ENCODE measurements at regions not wholly inside any gene's neighbourhood (a gene's known extent, or its start where the extent isn't known, plus 50 kb on each side); places are given as distances from the start of the nearest gene placed in this dataset.

DNA sequence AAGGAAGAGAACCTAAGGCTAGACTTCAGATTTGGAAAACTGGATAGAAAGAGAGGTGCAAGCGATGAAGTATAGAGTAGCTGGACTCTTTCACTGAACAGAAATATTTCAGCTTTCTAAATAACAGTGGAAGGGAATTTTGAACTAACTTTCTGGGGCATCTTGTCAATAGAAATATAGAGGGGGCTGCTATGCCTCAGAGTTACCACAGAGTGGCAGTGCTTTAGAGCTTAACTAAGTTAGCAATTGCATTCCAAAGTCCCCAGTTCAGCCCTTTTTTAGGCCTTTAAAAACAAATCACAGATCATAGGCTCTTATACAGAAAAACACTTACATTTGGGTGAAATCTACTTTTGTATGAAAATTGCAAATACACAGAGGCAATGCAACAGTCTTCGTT lies 154.2 kb upstream of the CDH8 start:
- H3K9me3 Mint-ChIP-seq = peaks cover 0 to 8% of the 10 kb centered on the region in 2 donors
- H3K36me3 Mint-ChIP-seq = no peaks in the 10 kb centered on the region
- no peak overlapping the region for H3K4me3 Mint-ChIP-seq
- no peaks in the 10 kb centered on the region for H3K4me1 Mint-ChIP-seq
- ATAC-seq (replicated peaks) = no peak
- no peak for DNase-seq
- H3K27ac Mint-ChIP-seq = no peak overlapping the region
- no peaks in the 10 kb centered on the region for H3K27me3 Mint-ChIP-seq

DNA sequence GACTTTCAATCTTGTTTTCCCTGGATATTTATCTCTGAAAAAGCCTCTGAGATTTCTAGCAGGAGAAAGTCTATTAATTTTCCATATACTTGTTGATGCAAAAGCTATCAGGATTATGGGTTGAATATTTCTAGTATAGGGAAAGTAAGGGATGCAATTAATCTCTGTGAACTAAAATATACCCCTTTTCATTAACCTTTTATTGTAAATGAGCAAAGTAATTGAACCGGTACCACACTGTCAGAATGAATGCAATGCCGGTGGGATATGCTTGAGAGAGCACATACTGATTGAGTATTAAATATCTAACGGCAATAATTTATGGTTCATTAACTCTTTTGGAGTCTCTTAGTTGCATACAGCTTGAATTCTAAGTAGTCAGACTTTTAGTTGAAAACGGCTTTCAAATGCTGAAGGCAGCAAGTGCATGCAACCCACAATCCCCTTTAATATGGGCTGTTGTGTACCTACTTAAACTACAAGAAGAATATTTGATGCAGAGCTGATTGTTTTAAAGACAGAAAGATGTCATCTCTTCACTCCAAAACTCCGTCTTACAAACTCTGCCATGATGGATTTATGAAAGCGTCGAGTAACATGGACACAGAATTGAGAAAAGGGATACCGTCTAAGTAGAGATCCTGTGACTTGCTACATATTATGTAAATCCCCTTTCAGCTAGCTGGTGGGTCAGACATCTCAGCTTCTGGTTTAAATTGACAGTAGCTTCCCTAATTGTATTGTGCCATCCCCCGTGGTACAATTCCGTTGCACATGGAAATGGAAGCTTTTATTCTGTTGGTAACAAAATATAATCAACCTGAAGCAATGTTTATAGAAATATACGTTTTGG lies 141.3 kb upstream of the CDH8 start:
- peaks cover 3 to 4% of the 10 kb centered on the region in 2 donors for H3K9me3 Mint-ChIP-seq
- no peaks in the 10 kb centered on the region for H3K4me1 Mint-ChIP-seq
- DNase-seq (no peak), ATAC-seq (replicated peaks) (no peak)
- H3K27me3 Mint-ChIP-seq = no peaks in the 10 kb centered on the region
- H3K4me3 Mint-ChIP-seq = no peak overlapping the region
- H3K36me3 Mint-ChIP-seq = no peaks in the 10 kb centered on the region
- no peak overlapping the region for H3K27ac Mint-ChIP-seq

DNA sequence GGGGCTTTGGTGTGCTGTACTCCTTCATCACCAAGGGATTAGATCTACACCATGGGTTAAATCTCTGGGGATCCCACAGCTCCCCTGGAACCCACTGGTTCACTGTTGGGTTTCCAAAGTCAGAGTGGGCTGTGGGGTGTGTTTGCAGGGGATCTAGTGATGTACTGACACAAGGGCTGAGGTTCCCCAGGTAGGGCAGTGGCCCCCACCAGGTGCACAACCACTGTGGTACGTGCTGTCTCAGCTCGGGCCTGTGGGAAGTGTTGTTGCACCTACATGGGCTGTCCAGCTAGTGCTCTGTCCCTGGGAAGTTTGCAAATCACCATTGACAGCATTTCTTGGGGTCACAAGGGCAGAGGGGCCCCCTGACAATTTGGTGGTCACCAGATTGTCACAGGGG lies 134.4 kb upstream of the CDH8 start:
- H3K27me3 Mint-ChIP-seq = no peaks in the 10 kb centered on the region

DNA sequence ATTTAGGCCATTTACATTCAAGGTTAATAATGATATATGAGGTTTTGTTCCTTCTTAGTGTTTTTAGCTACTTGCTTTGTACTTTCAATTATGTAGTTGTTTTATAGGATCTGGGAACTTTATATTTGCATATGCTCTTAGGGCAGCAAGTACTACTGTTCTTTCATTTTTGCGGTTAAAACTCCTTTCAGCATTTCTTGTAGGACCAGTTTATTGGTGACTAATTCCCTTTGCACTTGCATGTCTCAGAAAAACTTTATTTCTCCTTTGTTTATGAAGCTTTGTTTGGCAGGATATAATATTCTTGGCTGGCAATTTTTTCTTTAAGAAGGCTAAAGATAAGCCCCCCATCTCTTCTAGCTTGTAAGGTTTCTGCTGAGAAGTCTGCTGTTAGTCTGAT lies 131.3 kb upstream of the CDH8 start:
- no peak overlapping the region for H3K4me3 Mint-ChIP-seq
- H3K4me1 Mint-ChIP-seq = no peaks in the 10 kb centered on the region
- H3K27ac Mint-ChIP-seq = no peak overlapping the region
- no peak for DNase-seq
- H3K36me3 Mint-ChIP-seq = no peaks in the 10 kb centered on the region
- ATAC-seq (replicated peaks) = no peak
- no peaks in the 10 kb centered on the region for H3K27me3 Mint-ChIP-seq
- peaks cover 14 to 19% of the 10 kb centered on the region in 2 donors for H3K9me3 Mint-ChIP-seq

More for the DNA sequence above, 134.4 kb upstream of the CDH8 start:
- Mint-ChIP-seq H3K4me1 (no peaks in the 10 kb centered on the region), H3K9me3 (peaks cover 11 to 12% of the 10 kb centered on the region in 2 donors), H3K4me3 (no peak overlapping the region), H3K27ac (no peak overlapping the region), H3K36me3 (no peaks in the 10 kb centered on the region)
- DNase-seq (no peak), ATAC-seq (replicated peaks) (no peak)

DNA sequence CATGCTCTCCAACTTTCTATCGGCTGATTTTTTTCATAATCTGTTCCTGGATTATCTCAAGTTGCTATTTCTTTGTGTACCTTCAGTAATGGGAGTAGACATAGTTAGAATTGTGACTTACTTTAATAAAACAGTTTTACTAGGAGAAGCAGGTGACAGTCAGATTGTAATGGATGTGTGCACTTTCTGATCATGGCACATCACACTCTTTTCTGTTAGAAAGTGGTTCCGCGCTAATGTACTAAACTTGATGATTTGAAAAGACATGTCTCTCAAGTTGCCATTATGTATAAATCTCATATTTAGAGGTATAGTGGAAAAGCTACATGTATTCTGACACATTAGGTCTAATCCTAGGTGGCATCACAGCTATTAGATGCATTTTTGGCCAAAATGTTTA lies 121.3 kb upstream of the CDH8 start:
- H3K4me1 Mint-ChIP-seq = no peaks in the 10 kb centered on the region
- no peak for DNase-seq
- H3K27ac Mint-ChIP-seq = no peak overlapping the region
- no peaks in the 10 kb centered on the region for H3K9me3 Mint-ChIP-seq
- H3K4me3 Mint-ChIP-seq = no peak overlapping the region
- no peak for ATAC-seq (replicated peaks)
- H3K36me3 Mint-ChIP-seq = no peaks in the 10 kb centered on the region
- H3K27me3 Mint-ChIP-seq = no peaks in the 10 kb centered on the region

DNA sequence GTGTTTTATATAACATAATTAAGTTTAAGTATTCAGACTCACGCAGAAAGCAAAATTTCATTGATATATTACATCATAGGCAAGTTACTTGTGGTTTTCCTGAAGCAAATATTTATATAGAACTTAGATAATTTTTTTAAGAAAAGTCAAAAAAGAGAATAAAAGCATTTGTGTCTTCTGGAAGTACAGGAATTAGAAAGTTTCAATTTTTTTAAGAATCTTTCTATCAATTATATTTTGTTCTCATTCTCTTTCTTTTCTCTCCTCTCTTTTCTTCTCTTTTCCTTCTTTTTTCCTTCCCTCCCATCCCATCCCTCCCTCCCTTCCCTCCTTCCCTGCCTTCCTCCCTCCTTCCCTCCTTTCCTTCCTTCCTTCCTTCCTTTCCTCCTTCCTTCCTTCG lies 120.7 kb upstream of the CDH8 start:
- H3K9me3 Mint-ChIP-seq = no peaks in the 10 kb centered on the region
- ATAC-seq (replicated peaks) = no peak
- no peaks in the 10 kb centered on the region for H3K27me3 Mint-ChIP-seq
- no peak overlapping the region for H3K4me3 Mint-ChIP-seq
- no peak overlapping the region for H3K27ac Mint-ChIP-seq
- H3K4me1 Mint-ChIP-seq = no peaks in the 10 kb centered on the region
- no peaks in the 10 kb centered on the region for H3K36me3 Mint-ChIP-seq
- no peak for DNase-seq

DNA sequence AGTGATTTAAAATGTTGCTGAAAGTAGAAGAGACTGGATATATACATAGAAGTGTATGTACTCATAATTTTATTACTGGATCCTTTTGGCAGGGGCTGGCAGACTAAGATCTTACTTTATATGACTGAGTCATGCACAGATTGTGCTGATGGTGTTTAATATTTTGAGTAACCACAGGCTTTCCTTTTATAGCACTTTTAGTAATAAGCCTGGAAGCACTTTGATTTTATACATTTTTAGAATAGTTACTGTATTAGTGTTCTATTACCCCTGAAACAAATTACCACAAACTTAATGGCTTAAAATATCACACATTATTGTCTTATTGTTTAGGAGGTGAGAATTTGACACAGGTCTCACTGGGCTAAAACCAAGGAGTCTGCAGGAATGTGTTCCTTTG lies 113.4 kb upstream of the CDH8 start:
- H3K27ac Mint-ChIP-seq = no peak overlapping the region
- DNase-seq = no peak
- peaks cover 2 to 6% of the 10 kb centered on the region in 2 donors for H3K9me3 Mint-ChIP-seq
- H3K27me3 Mint-ChIP-seq = no peaks in the 10 kb centered on the region
- ATAC-seq (replicated peaks) = no peak
- H3K4me3 Mint-ChIP-seq = no peak overlapping the region
- no peaks in the 10 kb centered on the region for H3K36me3 Mint-ChIP-seq
- no peaks in the 10 kb centered on the region for H3K4me1 Mint-ChIP-seq

DNA sequence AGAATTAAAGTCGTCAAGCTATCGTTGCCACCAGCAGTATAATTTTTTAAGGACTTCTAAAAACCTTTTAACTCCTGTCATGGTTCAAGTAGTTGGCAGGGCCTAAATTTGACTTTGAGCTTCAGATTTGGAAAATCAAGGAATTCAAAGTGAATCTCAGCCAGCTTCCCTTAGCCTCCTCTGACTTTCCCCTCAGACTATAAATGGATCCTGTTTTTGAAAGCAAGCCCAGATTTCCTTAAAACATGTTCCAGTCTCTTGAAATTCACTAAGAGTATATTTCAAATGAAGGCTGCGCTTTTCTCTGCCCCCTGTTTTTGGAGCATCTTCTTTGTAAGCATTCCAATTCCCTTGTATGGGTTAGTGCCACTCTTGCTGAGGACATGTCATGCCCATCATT lies 101.8 kb upstream of the CDH8 start:
- H3K4me1 Mint-ChIP-seq = no peaks in the 10 kb centered on the region
- DNase-seq (no peak), ATAC-seq (replicated peaks) (no peak)
- no peak overlapping the region for H3K27ac Mint-ChIP-seq
- peaks cover 4 to 7% of the 10 kb centered on the region in 2 donors for H3K9me3 Mint-ChIP-seq
- no peak overlapping the region for H3K4me3 Mint-ChIP-seq
- no peaks in the 10 kb centered on the region for H3K27me3 Mint-ChIP-seq
- H3K36me3 Mint-ChIP-seq = no peaks in the 10 kb centered on the region

DNA sequence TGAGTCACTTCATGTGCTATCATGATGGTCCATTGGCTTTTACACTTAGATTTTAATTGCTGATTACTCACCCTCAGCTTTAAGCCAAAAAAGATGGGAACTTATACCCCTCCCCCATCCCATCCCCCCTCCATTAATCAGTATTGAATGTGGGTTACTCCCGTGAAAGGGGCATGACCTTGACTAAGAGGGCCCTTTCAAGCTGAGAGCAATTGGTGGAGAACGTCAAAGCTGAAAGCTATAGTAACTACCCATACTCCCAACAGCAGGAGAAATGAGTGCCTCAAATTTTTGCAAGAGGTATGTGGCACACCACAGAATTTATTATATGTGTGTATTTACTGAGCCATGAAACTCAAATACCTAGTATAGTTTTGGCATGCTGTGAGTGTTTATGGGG lies 99.7 kb upstream of the CDH8 start:
- no peak overlapping the region for H3K27ac Mint-ChIP-seq
- peaks cover 0 to 7% of the 10 kb centered on the region in 2 donors for H3K9me3 Mint-ChIP-seq
- ATAC-seq (replicated peaks) (no peak), DNase-seq (no peak)
- H3K4me1 Mint-ChIP-seq = no peaks in the 10 kb centered on the region
- no peak overlapping the region for H3K4me3 Mint-ChIP-seq
- H3K27me3 Mint-ChIP-seq = no peaks in the 10 kb centered on the region
- H3K36me3 Mint-ChIP-seq = no peaks in the 10 kb centered on the region

DNA sequence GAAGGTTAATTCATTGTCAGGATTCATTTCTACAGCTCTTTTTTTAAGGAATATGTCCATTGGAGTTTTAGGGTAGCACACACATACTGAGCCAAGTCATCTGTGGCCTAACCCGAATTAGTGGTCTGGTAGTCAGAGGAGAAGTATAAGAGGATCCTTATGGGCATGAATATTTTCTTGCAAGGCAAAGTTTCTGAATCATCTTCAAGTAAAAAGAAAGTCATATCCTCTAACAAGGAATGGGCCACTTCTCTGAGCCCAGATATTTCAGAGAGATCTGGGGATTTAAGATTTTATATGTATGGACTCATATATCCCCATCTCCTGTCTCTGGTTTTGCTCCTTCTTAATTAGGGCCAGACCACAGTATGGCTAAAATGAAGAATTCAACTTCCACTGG lies 99.2 kb upstream of the CDH8 start:
- no peak for ATAC-seq (replicated peaks)
- H3K4me1 Mint-ChIP-seq = no peaks in the 10 kb centered on the region
- H3K36me3 Mint-ChIP-seq = no peaks in the 10 kb centered on the region

DNA sequence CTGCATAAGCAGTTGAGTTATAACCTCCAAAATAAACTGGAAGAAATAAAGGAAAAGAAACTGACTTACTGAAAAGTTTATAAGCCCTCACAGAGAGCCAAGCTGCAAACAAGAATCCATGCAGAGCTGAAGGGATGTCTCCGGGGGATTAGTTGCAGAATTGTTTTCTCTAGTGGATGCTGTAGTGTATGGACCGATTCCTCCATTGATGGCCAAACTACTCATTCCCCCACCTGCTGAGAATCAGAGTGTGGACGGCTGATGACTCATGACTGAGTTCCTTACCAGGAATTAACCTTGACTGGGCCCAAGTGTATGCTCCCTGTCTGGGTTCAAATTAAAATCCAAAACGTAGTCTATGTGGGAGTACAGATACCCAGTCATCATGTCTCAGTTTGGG lies 93.9 kb upstream of the CDH8 start:
- Mint-ChIP-seq H3K4me1 (no peaks in the 10 kb centered on the region), H3K27me3 (no peaks in the 10 kb centered on the region), H3K9me3 (peaks cover 0 to 7% of the 10 kb centered on the region in 2 donors), H3K27ac (no peak overlapping the region), H3K36me3 (no peaks in the 10 kb centered on the region), H3K4me3 (no peak overlapping the region)
- no peak for DNase-seq
- ATAC-seq (replicated peaks) = no peak

More for the DNA sequence above, 99.2 kb upstream of the CDH8 start:
- peaks cover 0 to 7% of the 10 kb centered on the region in 2 donors for H3K9me3 Mint-ChIP-seq
- no peak for DNase-seq
- no peaks in the 10 kb centered on the region for H3K27me3 Mint-ChIP-seq
- H3K4me3 Mint-ChIP-seq = no peak overlapping the region
- H3K27ac Mint-ChIP-seq = no peak overlapping the region

DNA sequence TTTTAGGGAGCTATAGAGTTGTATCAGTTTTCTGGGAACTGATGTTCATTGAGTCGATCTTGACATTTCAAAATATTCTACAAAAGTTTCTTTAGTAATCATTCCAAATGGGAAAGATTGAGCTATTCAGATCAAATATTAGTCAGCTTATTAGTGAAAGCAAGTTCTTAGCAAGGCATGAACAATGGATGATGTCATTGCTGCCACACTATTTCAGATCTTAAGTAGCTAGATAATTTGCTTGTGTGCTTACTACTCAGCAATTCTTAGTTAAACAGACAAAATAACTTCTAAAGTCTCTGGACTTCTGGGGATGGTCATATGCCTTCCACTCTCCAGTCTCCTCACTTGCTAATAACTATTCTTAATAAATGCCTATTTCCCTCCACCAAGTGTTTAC lies 69.0 kb upstream of the CDH8 start:
- Mint-ChIP-seq H3K9me3 (no peaks in the 10 kb centered on the region), H3K36me3 (no peaks in the 10 kb centered on the region), H3K27me3 (no peaks in the 10 kb centered on the region), H3K4me1 (no peaks in the 10 kb centered on the region), H3K4me3 (no peak overlapping the region), H3K27ac (no peak overlapping the region)
- ATAC-seq (replicated peaks) (no peak), DNase-seq (no peak)

DNA sequence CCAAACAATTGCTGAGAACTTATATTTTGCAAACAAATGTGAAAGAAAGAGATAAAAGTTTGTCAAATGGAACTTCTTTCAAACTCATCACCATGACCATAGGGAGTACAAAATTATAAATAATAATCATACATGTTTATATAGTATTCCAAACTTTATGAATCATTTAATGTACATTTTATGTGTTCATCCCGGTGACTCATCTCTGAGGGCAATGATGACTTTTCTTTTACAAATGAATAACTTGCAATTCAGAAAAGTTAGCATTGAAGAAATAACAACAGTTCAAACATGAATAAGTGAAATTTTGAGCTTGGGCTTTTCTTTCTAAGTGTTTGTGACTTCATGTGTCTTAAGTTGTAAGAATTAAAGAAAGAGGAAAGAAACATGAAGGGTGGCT lies 66.3 kb upstream of the CDH8 start:
- no peaks in the 10 kb centered on the region for H3K36me3 Mint-ChIP-seq
- no peaks in the 10 kb centered on the region for H3K9me3 Mint-ChIP-seq
- no peak overlapping the region for H3K27ac Mint-ChIP-seq
- no peak overlapping the region for H3K4me3 Mint-ChIP-seq
- ATAC-seq (replicated peaks) = no peak
- DNase-seq = no peak
- no peaks in the 10 kb centered on the region for H3K27me3 Mint-ChIP-seq
- H3K4me1 Mint-ChIP-seq = no peaks in the 10 kb centered on the region

DNA sequence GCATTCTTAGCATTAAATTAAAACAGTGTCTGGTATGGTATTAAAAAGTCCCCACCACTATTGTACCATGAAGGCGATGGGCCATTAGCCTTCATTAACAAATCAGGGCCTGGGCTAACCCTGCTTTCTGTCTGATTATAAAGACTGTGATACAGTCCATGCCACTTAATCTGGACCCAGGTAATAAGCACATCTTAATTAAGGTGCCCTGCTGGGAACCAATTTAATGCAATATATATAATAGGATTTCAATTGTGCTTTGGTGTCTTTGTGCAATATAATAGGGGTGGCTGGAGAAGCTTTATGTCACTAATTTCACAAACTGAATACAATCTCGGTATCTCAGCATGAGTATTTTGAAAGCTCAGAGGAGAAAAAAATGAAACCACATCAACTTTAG lies 64.4 kb upstream of the CDH8 start:
- Mint-ChIP-seq H3K4me3 (no peak overlapping the region), H3K36me3 (no peaks in the 10 kb centered on the region), H3K27me3 (no peaks in the 10 kb centered on the region), H3K4me1 (no peaks in the 10 kb centered on the region), H3K27ac (no peak overlapping the region), H3K9me3 (no peaks in the 10 kb centered on the region)
- ATAC-seq (replicated peaks) (no peak), DNase-seq (no peak)

DNA sequence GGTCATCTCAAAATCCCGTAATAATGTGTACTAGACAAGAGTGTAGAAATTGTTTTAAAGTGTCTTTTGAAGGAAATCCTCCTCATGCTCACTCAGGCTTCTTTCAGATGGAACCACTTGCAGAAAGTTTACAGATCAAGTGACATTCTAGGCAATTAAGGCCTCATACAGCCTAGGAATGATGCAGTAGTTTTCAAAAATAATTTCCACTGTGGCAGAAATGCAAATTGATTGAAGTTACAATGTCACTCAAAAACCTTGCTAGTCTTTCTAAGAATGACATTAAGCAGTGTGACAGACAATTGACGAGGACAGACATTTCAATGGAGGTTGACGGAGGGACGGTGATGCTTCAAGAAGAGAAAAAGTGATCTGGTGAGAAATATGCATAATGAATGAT lies 53.5 kb upstream of the CDH8 start:
- Mint-ChIP-seq H3K4me1 (no peaks in the 10 kb centered on the region), H3K27ac (no peak overlapping the region), H3K4me3 (no peak overlapping the region), H3K9me3 (peaks cover 0 to 2% of the 10 kb centered on the region in 2 donors), H3K27me3 (no peaks in the 10 kb centered on the region), H3K36me3 (no peaks in the 10 kb centered on the region)
- DNase-seq (no peak), ATAC-seq (replicated peaks) (no peak)
